CD14-positive monocyte (primary cell): ENCODE measurements at regions not wholly inside any gene's neighbourhood (a gene's known extent, or its start where the extent isn't known, plus 50 kb on each side); places are given as distances from the start of the nearest gene placed in this dataset.

Experiments
- DNase-seq, 3 donors: peaks; one replicate each; pipeline ENCODE4 v3.0.0-alpha.2; 2011 to 2022
- H2AFZ ChIP-seq: 2 replicates; pipeline ENCODE4 v1.6.0; 2012; ENCODE audit warnings: mild to moderate bottlenecking, low read depth, low read length, inconsistent platforms; ENCODE audit not compliant: insufficient read depth, poor library complexity, severe bottlenecking
- H3K27ac ChIP-seq, 2 donors: 1 replicate in 1 of 2; 2 replicates in 1 of 2; pipeline ENCODE4 v1.5.1; 2012 to 2013; ENCODE audit warnings: low read length in 2 of 2, control low read depth in 1 of 2, inconsistent platforms in 1 of 2, low read depth in 1 of 2, mild to moderate bottlenecking in 1 of 2
- H3K27me3 ChIP-seq, 2 donors: one replicate each; pipeline versions ENCODE4 v1.6.0 to v1.6.1; 2011 to 2013; ENCODE audit warnings: low read length in 2 of 2; ENCODE audit not compliant: control insufficient read depth in 2 of 2, insufficient read depth in 2 of 2
- H3K36me3 ChIP-seq, 2 donors: replicated peaks in 1 of 2; 1 replicate in 1 of 2; 2 replicates in 1 of 2; pipeline versions ENCODE4 v1.5.1 to v1.6.1; 2012 to 2013; ENCODE audit warnings: low read length in 2 of 2, control low read depth in 1 of 2, inconsistent platforms in 1 of 2, mild to moderate bottlenecking in 1 of 2; ENCODE audit not compliant: insufficient read depth in 2 of 2, control insufficient read depth in 1 of 2
- H3K4me1 ChIP-seq, 2 donors: 1 replicate in 1 of 2; 2 replicates in 1 of 2; pipeline versions ENCODE4 v1.5.1 to v1.6.1; 2012 to 2013; ENCODE audit warnings: low read length in 2 of 2, control low read depth in 1 of 2, inconsistent platforms in 1 of 2, mild to moderate bottlenecking in 1 of 2, moderate library complexity in 1 of 2; ENCODE audit not compliant: insufficient read depth in 2 of 2, control insufficient read depth in 1 of 2
- H3K4me2 ChIP-seq: replicated peaks from 2 replicates; pipeline ENCODE3; 2012; ENCODE audit warnings: low read length, moderate library complexity, mild to moderate bottlenecking; ENCODE audit not compliant: poor library complexity, severe bottlenecking; ENCODE audit errors: extremely low read depth
- H3K4me3 ChIP-seq, 3 experiments: fragments of 200-600 bp in 1 of 3; sonication (generic) in 1 of 3; replicated peaks in 1 of 3; 1 replicate in 2 of 3; 2 replicates in 1 of 3; pipeline ENCODE4 v1.5.1; 2011 to 2013; ENCODE audit warnings: low read length in 3 of 3, mild to moderate bottlenecking in 3 of 3, control low read depth in 2 of 3, low read depth in 2 of 3, inconsistent platforms in 1 of 3, moderate library complexity in 1 of 3
- H3K79me2 ChIP-seq: 2 replicates; pipeline ENCODE4 v1.6.0; 2012; ENCODE audit warnings: mild to moderate bottlenecking, control low read depth, inconsistent platforms, low read length, moderate library complexity; ENCODE audit not compliant: insufficient read depth
- H3K9ac ChIP-seq: 2 replicates; pipeline ENCODE4 v1.6.0; 2017; ENCODE audit warnings: low read length, mild to moderate bottlenecking; ENCODE audit not compliant: insufficient read depth, poor library complexity, severe bottlenecking
- H3K9me3 ChIP-seq, 2 donors: replicated peaks in 1 of 2; 1 replicate in 1 of 2; 2 replicates in 1 of 2; pipeline versions ENCODE4 v1.5.1 to v1.6.1; 2012 to 2013; ENCODE audit warnings: low read length in 2 of 2, control low read depth in 1 of 2; ENCODE audit not compliant: control insufficient read depth in 1 of 2, insufficient read depth in 1 of 2
- H4K20me1 ChIP-seq: 2 replicates; pipeline ENCODE4 v1.6.0; 2012; ENCODE audit warnings: mild to moderate bottlenecking, low read length, control low read depth, moderate library complexity; ENCODE audit not compliant: insufficient read depth
- H3K27ac Mint-ChIP-seq, 7 donors: one replicate each; pipeline ENCODE4 v1.8.0; 2020; ENCODE audit warnings: mild to moderate bottlenecking in 7 of 7, mixed read lengths in 7 of 7, moderate library complexity in 6 of 7, inconsistent platforms in 2 of 7
- H3K27me3 Mint-ChIP-seq, 3 donors: one replicate each; pipeline ENCODE4 v1.8.0; 2021 to 2022; ENCODE audit warnings: low read depth in 3 of 3, mild to moderate bottlenecking in 3 of 3, mixed read lengths in 3 of 3, moderate library complexity in 3 of 3, inconsistent platforms in 1 of 3
- H3K36me3 Mint-ChIP-seq, 2 donors: one replicate each; pipeline ENCODE4 v1.8.0; 2020; ENCODE audit warnings: mixed read lengths in 2 of 2, inconsistent platforms in 1 of 2, mild to moderate bottlenecking in 1 of 2
- H3K4me1 Mint-ChIP-seq: one replicate; pipeline ENCODE4 v1.8.0; 2020; ENCODE audit warnings: mild to moderate bottlenecking, mixed read lengths
- H3K4me3 Mint-ChIP-seq, 2 donors: one replicate each; pipeline ENCODE4 v1.8.0; 2020; ENCODE audit warnings: mild to moderate bottlenecking in 2 of 2, mixed read lengths in 2 of 2, moderate library complexity in 1 of 2
- H3K9me3 Mint-ChIP-seq, 7 donors: one replicate each; pipeline ENCODE4 v1.8.0; 2020 to 2022; ENCODE audit warnings: mixed read lengths in 7 of 7, mild to moderate bottlenecking in 6 of 7, moderate library complexity in 6 of 7, inconsistent platforms in 2 of 7
- WGBS: methylation state at CpG from one replicate; pipeline ENCODE4 v1.1.5; 2013; ENCODE audit warnings: missing lambda C conversion rate; ENCODE audit not compliant: insufficient coverage; 5-methylcytosine and 5-hydroxymethylcytosine counted together
- intact Hi-C, 2 donors: fragments of 100-400 bp; cut with micrococcal nuclease; formaldehyde crosslinking; loops; one replicate each; pipeline versions ENCODE4 v1.15.0 to v1.15.1; 2023
- TF ChIP-seq, protein P1 (sequence below): fragments of 200-600 bp; IDR thresholded peaks from one replicate; pipeline ENCODE4 v1.8.0; 2022; ENCODE audit warnings: antibody characterized with exemption, mild to moderate bottlenecking

- no peak overlapping the region for H3K27ac Mint-ChIP-seq
These were observed 1201.9 kb downstream of the STIM2 start for GRCh38 chr4:28062562-28062961.

GRCh38 chr4:28073860-28074555 is 1213.4 kb downstream of the STIM2 start:
- H3K4me1 ChIP-seq: no peaks in the 10 kb centered on the region

More at GRCh38 chr4:28062562-28062961, 1201.9 kb downstream of the STIM2 start:
- Histone ChIP-seq H3K4me3 (no peak overlapping the region), H3K9me3 (no peaks in the 10 kb centered on the region), H3K9ac (no peak overlapping the region), H3K27ac (no peak overlapping the region), H3K4me1 (no peaks in the 10 kb centered on the region), H3K4me2 (no peak overlapping the region), H4K20me1 (no peaks in the 10 kb centered on the region), H3K27me3 (no peaks in the 10 kb centered on the region), H3K79me2 (no peaks in the 10 kb centered on the region), H2AFZ (no peak overlapping the region), H3K36me3 (no peaks in the 10 kb centered on the region)
- TF ChIP-seq, protein P1, sequence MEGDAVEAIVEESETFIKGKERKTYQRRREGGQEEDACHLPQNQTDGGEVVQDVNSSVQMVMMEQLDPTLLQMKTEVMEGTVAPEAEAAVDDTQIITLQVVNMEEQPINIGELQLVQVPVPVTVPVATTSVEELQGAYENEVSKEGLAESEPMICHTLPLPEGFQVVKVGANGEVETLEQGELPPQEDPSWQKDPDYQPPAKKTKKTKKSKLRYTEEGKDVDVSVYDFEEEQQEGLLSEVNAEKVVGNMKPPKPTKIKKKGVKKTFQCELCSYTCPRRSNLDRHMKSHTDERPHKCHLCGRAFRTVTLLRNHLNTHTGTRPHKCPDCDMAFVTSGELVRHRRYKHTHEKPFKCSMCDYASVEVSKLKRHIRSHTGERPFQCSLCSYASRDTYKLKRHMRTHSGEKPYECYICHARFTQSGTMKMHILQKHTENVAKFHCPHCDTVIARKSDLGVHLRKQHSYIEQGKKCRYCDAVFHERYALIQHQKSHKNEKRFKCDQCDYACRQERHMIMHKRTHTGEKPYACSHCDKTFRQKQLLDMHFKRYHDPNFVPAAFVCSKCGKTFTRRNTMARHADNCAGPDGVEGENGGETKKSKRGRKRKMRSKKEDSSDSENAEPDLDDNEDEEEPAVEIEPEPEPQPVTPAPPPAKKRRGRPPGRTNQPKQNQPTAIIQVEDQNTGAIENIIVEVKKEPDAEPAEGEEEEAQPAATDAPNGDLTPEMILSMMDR: no peak
- WGBS: no CpG with 5 or more reads among the region's 3 CpGs
- Mint-ChIP-seq H3K27me3 (no peaks in the 10 kb centered on the region), H3K36me3 (no peaks in the 10 kb centered on the region), H3K4me3 (no peak overlapping the region), H3K4me1 (no peaks in the 10 kb centered on the region), H3K9me3 (no peaks in the 10 kb centered on the region)
- DNase-seq: no peak
- intact Hi-C loops: no loop called here

More at GRCh38 chr4:28073860-28074555, 1213.4 kb downstream of the STIM2 start:
- no peaks in the 10 kb centered on the region for H3K36me3 ChIP-seq
- H3K9me3 ChIP-seq: peaks cover 0 to 15% of the 10 kb centered on the region in 2 donors
- H3K27ac Mint-ChIP-seq: no peak overlapping the region
- no peaks in the 10 kb centered on the region for H3K27me3 Mint-ChIP-seq
- no peak overlapping the region for H3K9ac ChIP-seq
- H3K36me3 Mint-ChIP-seq: no peaks in the 10 kb centered on the region
- TF ChIP-seq, protein P1: no peak
- no peak overlapping the region for H2AFZ ChIP-seq
- no peak overlapping the region for H3K4me3 ChIP-seq
- H4K20me1 ChIP-seq: no peaks in the 10 kb centered on the region
- intact Hi-C loops: no loop called here
- no peak overlapping the region for H3K4me3 Mint-ChIP-seq
- H3K27ac ChIP-seq: no peak overlapping the region
- H3K79me2 ChIP-seq: no peaks in the 10 kb centered on the region
- DNase-seq: no peak
- WGBS: 88% methylated on average over 6 of the region's 12 CpGs
- no peaks in the 10 kb centered on the region for H3K4me1 Mint-ChIP-seq
- H3K9me3 Mint-ChIP-seq: peaks cover 0 to 11% (median 4%) of the 10 kb centered on the region in 7 donors
- no peak overlapping the region for H3K4me2 ChIP-seq
- H3K27me3 ChIP-seq: no peaks in the 10 kb centered on the region
